ENCODE measurements at regions not wholly inside any gene's neighbourhood (a gene's known extent, or its start where the extent isn't known, plus 50 kb on each side); places are given as distances from the start of the nearest gene placed in this dataset.

GRCh38 chr21:35681946-35682345 is 378.4 kb downstream of the SETD4 start:
- DNase-seq = no peak

DNA sequence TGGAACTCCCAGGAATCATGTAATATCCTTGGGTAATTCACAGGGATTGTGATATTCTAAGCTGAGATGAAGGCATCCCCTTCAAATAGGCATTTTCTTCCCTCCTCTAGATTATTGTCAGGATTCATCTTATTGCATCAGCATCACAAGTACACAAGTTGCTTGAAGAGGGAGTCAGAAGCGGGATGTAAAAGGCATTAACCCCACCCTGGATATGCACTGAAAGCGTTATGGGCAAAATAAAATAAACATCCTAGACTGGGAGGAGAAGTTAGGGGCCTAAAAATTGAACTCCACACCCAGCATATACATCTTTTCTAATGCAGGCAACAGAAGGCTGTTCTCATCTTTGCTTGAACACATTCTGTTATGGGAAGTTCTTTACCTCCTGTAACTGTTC is 381.2 kb downstream of the SETD4 start:
- no peak for DNase-seq

GRCh38 chr21:35678393-35678792 is 381.9 kb downstream of the SETD4 start:
- DNase-seq = no peak

DNA sequence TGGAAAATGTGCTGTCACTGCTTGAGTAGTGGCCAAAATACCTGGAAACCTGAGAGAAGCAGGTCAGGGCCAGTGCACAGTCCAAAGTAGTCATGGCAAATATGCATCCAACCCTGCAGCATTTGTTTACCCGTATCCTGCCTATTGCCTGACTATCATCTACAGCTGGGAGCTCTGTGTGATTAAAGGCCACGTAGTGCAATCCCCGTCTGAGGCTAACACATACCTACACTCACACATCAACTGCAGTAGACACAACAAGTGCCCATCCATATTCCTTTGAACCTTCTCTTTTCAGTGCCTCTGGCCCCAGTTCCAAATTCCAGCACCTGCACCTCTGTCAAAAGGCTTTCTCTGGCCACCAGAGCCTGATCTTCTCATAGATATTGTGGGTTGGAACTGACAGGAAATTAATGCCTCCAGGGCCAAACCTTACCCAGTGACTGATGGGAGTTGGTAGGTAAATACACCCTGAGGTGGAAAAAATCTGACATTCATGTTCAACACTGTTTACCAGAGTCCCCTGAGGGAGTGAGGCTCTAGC is 383.0 kb downstream of the SETD4 start:
- no peak for DNase-seq

- no peak for DNase-seq
Observed at GRCh38 chr21:35674895-35675470, 385.3 kb downstream of the SETD4 start.

DNA sequence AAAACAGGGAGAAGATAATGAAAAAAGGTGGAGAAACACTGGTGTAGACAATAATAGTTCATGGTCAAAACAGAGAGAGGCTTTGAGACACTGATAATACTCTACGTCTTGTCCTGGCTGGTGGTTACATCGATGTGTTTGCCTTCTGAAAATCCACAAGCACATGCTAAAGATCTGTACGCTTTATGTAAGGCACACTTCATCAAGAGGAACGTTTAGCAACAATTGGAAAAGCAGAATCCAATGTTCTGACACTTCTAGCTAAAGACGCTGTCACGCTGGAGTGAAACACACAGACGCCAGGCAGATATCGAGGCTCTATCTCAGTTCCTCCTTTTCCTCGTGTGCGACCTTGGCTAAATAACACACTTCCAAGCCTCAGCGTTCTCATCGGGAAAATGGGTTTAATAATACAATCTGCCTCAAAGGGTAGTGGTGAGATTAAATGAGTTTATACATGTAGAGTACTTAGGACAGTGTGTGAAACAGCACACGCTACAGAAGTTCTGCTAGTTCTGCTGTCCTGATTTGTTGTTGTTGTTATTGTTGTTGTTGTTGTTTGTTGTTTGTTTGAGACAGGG is 386.1 kb downstream of the SETD4 start:
- no peak for DNase-seq

- DNase-seq = no peak
Observed at GRCh38 chr21:35672313-35672712, 388.0 kb downstream of the SETD4 start.

DNA sequence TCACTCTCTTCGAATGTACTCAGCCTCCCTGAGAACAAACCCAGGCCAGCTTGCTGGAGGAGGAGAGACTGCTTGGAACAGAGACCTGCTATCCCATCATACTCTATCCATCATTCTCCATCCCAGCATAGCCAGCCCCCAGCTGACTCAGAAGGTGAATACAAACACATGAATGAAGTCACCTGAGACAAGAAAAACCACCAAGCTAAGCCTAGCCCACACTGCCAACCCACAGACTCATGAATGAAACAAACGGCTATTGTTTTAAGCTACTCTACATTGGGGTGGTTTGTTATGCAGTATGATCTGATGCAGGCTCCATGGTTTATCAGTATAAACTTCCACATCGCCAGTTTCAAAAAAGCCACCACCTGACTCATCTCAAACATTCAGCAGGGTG is 395.6 kb downstream of the SETD4 start:
- no peak for DNase-seq

DNA sequence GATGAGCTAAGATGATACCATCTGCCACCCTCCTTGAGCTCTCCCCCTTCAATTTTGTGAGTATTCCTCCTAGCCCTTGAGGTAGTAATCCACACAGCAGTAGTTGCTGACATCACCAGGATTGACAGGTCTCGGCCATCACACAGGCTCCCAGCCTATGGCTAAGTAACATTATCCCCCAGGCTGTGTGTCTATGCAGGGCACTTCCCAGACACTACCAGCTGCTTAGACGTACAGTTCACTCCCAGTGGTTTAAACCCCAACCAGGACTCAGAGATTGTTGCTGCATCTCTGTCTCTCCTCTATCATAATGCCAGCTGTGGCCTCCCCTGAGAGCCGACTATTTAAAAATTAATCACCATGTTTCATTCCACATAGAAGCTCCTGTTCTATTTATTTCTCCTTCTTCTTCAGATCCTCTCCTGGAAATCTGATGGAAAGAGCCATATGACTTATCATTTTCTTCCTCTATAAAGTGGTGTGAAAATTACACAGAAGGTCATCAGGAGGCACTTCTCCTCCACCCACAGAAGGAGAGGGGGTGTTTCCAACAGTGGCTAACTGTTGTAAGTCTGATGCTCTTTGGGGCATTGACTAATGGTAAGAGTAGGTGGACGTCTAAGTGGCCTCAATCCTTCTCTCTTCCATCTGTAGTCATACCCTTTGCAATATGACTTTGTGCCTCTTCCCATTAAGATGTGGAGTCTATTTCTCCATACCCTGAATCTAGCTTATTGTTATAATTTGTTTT is 396.3 kb downstream of the SETD4 start:
- no peak for DNase-seq

DNA sequence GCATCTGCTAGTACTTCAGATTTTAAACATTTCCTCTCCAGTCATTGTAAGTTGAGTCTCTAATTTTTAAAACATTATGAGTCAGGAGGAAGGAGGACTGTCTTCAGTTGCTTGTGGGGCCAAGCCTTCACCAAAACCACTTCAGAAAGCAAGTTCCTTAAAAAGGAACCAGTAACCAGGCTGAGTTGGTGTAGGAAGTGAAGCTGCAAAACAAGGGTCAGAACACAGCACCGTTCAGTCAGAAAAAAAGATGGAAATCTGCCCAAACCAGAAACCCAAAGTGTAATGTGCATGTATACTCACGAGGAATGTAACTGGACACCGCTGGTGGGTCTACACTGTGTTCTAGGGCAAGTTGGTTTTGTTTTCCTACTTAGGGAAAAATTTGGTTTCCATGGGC is 402.1 kb downstream of the SETD4 start:
- DNase-seq = no peak

DNA sequence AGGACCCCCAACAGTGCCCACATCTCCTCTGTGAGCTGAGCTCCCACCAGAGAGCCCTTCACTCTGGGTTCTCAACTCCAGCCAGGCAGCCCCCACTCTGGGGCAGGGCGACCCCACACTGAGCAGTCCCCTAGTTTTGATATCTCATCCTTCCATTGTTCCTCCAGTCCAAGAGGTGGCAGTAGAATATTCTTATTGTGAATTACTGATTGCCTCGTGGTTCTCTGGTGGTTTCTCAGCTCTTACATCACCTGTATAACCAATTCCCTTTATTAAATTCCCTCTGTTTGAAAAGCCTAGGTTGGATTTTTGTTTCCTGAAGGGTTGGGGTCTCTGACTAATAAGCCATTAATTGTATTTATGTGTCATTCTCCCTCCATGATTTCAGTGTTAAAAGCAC is 407.5 kb downstream of the SETD4 start:
- DNase-seq = no peak

DNA sequence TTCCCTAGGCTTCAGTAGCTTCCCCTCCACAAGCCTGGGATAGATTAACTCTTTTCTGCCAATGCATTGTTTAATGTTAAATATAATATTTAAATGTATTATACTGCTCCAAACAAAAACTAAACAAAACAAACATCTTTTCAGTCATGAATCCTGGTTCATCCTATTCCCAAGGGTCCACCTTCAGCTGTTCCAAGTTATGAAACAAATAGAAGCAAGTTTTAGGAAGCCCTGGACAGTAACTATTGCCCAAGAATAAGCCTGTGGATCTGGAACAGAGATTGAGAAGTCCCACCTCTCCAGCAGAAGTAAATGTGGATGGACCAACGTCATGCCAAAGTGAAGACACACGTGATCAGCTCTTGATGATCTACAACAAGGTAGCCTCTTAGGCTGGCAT is 408.1 kb downstream of the SETD4 start:
- DNase-seq = no peak

- DNase-seq = no peak
Observed at GRCh38 chr21:35651196-35651595, 409.1 kb downstream of the SETD4 start.

- DNase-seq = no peak
Observed at GRCh38 chr21:35649186-35649585, 411.1 kb downstream of the SETD4 start.

GRCh38 chr21:35648512-35648911 is 411.8 kb downstream of the SETD4 start:
- no peak for DNase-seq

DNA sequence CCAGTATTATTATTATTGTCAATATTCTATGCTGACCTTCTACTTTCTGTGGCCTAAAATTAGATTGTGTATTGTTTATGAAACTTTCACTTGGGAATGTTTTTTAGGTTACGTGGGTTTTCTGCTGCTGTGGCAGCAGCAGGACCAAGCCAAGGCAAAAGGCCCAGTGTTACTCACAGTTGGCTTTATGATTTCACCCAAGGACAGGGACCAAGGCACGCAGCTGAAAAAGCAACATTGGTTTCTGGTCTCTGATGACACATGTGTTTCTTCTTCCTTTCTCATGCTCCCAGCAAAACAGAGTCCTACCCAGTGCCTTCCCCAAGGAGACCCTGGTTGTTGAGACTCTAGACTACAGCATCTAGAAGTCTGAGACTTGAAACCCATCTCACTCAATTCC is 413.7 kb downstream of the SETD4 start:
- no peak for DNase-seq

DNA sequence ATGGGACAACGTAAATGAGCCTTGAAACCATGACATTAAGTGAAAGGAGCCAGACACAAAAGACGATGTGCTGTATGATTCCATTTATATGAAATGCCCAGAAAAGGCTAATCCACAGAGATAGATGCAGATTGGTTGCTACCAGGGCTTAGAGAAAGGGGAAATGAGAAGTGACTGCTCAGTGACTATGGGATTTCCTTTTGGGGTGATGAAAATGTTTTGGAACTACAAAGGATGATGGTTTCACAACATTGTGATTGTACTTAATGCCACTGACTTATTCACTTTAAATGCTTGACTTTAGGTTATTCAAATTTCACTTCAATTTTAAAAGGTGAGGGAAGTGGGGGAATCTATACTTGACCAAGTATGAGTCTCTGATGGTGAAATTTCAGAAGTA is 414.3 kb downstream of the SETD4 start:
- no peak for DNase-seq

GRCh38 chr21:35644523-35644922 is 415.8 kb downstream of the SETD4 start:
- DNase-seq = no peak

GRCh38 chr21:35643176-35643575 is 417.1 kb downstream of the SETD4 start:
- no peak for DNase-seq

DNA sequence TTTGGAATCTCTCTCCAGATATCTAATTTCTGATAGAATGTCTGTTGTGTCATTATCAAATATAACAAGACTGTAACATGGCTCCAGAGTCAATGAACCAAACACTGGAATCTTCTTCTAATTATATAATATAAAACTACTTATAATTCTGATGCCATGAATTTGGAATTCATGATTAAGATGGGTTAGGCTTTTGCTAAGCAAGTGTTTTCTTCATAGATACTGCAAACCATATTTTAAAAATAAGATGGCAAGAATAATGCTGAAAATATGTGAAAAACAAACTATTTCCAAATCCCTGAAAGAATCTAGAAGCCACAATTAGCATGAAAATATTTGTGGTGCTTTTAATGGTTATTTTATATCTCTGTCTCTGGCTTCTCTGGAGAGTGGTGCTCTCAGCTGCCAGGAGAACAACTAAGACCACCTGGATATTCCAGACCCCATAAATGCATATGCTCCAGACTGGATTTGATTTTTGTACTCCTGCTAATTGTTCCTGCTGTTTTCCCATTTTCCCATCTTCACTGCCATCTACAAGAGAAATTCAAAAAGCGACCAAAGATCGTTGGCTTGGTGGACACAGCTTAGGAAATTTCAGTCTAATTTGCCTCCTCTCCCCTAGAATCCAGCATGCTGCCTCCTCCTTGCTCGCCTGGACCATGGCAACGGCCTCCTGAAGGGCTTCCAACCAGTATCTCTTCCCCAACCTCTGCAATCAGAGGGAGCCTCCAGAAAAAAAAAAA is 418.9 kb downstream of the SETD4 start:
- no peak for DNase-seq

- DNase-seq = no peak
Observed at GRCh38 chr21:35637431-35637830, 422.9 kb downstream of the SETD4 start.

- no peak for DNase-seq
Observed at GRCh38 chr21:35635994-35636393, 424.3 kb downstream of the SETD4 start.

- DNase-seq = no peak
Observed at GRCh38 chr21:35635261-35635660, 425.1 kb downstream of the SETD4 start.

DNA sequence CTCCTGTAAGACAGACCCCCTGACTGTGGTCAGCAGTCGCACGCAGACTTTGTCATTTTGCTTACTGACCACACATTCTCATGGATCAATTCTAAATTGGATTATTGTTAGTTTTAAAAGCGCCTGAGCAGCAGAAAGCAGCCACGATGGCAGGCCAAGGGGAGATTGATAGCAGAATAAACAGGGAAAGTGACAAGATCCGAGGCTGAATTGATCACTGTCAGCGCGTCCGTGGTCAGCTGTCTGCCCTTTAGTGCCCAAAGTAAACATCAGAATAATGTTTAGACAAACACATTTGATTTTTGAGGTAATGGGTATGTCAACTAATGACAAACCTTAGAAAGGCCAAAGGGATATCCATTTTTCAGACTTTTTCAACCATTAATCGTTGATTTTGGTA is 426.8 kb downstream of the SETD4 start:
- DNase-seq = no peak

All from NCI-H446 (cell line).